Activated T-cell treated with anti-CD3 and anti-CD28 coated beads for 48 hours (primary cell): ENCODE measurements at regions not wholly inside any gene's neighbourhood (a gene's known extent, or its start where the extent isn't known, plus 50 kb on each side); places are given as distances from the start of the nearest gene placed in this dataset.

Source experiments
- DNase-seq: peaks from one replicate; pipeline ENCODE4 v3.0.0-alpha.2; 2020; ENCODE audit warnings: low read depth

GRCh38 chr19:31560086-31561060, 211.1 kb upstream of the TSHZ3 start:
- no peak for DNase-seq

GRCh38 chr19:31562966-31563612, 213.9 kb upstream of the TSHZ3 start:
- DNase-seq: no peak

- no peak for DNase-seq
Observed at GRCh38 chr19:31567776-31568175, 218.5 kb upstream of the TSHZ3 start.

- no peak for DNase-seq
Observed at GRCh38 chr19:31568724-31569123, 219.5 kb upstream of the TSHZ3 start.

- DNase-seq: no peak
Observed at GRCh38 chr19:31570718-31571117, 221.5 kb upstream of the TSHZ3 start.

GRCh38 chr19:31572102-31572975, 223.1 kb upstream of the TSHZ3 start:
- no peak for DNase-seq

- DNase-seq: no peak
Observed at GRCh38 chr19:31572976-31573298, 223.7 kb upstream of the TSHZ3 start.

- DNase-seq: no peak
Observed at GRCh38 chr19:31574251-31574973, 225.2 kb upstream of the TSHZ3 start.

GRCh38 chr19:31575846-31576335, 226.7 kb upstream of the TSHZ3 start:
- DNase-seq: no peak

- no peak for DNase-seq
Observed at GRCh38 chr19:31578326-31578725, 229.1 kb upstream of the TSHZ3 start.

GRCh38 chr19:31583148-31583547, 233.9 kb upstream of the TSHZ3 start:
- DNase-seq: no peak

- no peak for DNase-seq
Observed at GRCh38 chr19:31586282-31586681, 237.0 kb upstream of the TSHZ3 start.

GRCh38 chr19:31589109-31589508, 239.9 kb upstream of the TSHZ3 start:
- DNase-seq: no peak

- no peak for DNase-seq
Observed at GRCh38 chr19:31591258-31591657, 242.0 kb upstream of the TSHZ3 start.

- no peak for DNase-seq
Observed at GRCh38 chr19:31592456-31592855, 243.2 kb upstream of the TSHZ3 start.

GRCh38 chr19:31594701-31595100, 245.5 kb upstream of the TSHZ3 start:
- DNase-seq: no peak

- DNase-seq: no peak
Observed at GRCh38 chr19:31595521-31595920, 246.3 kb upstream of the TSHZ3 start.

- DNase-seq: no peak
Observed at GRCh38 chr19:31596751-31597150, 247.5 kb upstream of the TSHZ3 start.

- DNase-seq: no peak
Observed at GRCh38 chr19:31597616-31598015, 248.4 kb upstream of the TSHZ3 start.

- DNase-seq: no peak
Observed at GRCh38 chr19:31598730-31599238, 249.5 kb upstream of the TSHZ3 start.

GRCh38 chr19:31600731-31601295, 251.6 kb upstream of the TSHZ3 start:
- no peak for DNase-seq
